OCI-LY7 (cell line): ENCODE measurements at regions not wholly inside any gene's neighbourhood (a gene's known extent, or its start where the extent isn't known, plus 50 kb on each side); places are given as distances from the start of the nearest gene placed in this dataset.

Source experiments
- BruUV-seq: library from RNA; stranded (reverse); fragments of 400-500 nt; replicated peaks from 2 replicates; lab custom pipeline; 2021; lab: Mats Ljungman, UMichigan
- CTCF ChIA-PET: fragments of 300-600 bp; sonication (Branson Sonifier 250); formaldehyde crosslinking; loops from one replicate; lab custom pipeline; 2022; ENCODE audit warnings: antibody characterized with exemption; ENCODE audit not compliant: unreplicated experiment; lab: Charles Lee
- POLR2A ChIA-PET: fragments of 300-600 bp; sonication (Branson Sonifier 250); formaldehyde crosslinking; loops from one replicate; lab custom pipeline; 2022; ENCODE audit warnings: antibody characterized with exemption; lab: Charles Lee
- DNase-seq: peaks from one replicate; pipeline ENCODE4 v3.0.0-alpha.2; 2015; ENCODE audit warnings: low spot score
- H2AFZ ChIP-seq: fragments of 200-600 bp; sonication (generic), shearing (Covaris generic); 2 replicates; pipeline ENCODE4 v1.6.1; 2014; ENCODE audit warnings: mild to moderate bottlenecking, antibody characterized with exemption, low read length, moderate library complexity
- H3K27ac ChIP-seq: fragments of 200-600 bp; sonication (generic); 2 replicates; pipeline ENCODE4 v1.5.1; 2014; ENCODE audit warnings: mixed run types, low read depth, mild to moderate bottlenecking, moderate library complexity, low read length, inconsistent platforms; ENCODE audit not compliant: poor library complexity, severe bottlenecking
- H3K36me3 ChIP-seq: fragments of 200-600 bp; sonication (generic); 2 replicates; pipeline ENCODE4 v1.6.1; 2014; ENCODE audit warnings: mild to moderate bottlenecking, antibody characterized with exemption, low read length, moderate library complexity, mixed read lengths; ENCODE audit not compliant: insufficient read depth
- H3K4me1 ChIP-seq: fragments of 200-600 bp; sonication (generic); 2 replicates; pipeline ENCODE4 v1.5.1; 2014; ENCODE audit warnings: mild to moderate bottlenecking, low read length; ENCODE audit not compliant: insufficient read depth, poor library complexity, severe bottlenecking
- H3K4me2 ChIP-seq: fragments of 200-600 bp; sonication (generic); 2 replicates; pipeline ENCODE4 v1.6.1; 2014; ENCODE audit warnings: mild to moderate bottlenecking, low read length
- H3K4me3 ChIP-seq: fragments of 200-600 bp; sonication (generic); 2 replicates; pipeline ENCODE4 v1.5.1; 2014; ENCODE audit warnings: mild to moderate bottlenecking, low read depth, low read length; ENCODE audit not compliant: poor library complexity, severe bottlenecking
- H3K79me2 ChIP-seq: fragments of 200-600 bp; sonication (generic); 2 replicates; pipeline ENCODE4 v1.6.1; 2016; ENCODE audit warnings: low read depth, mild to moderate bottlenecking, low read length, moderate library complexity, mixed read lengths; ENCODE audit not compliant: insufficient read depth
- H3K9me2 ChIP-seq: fragments of 200-600 bp; sonication (generic); 2 replicates; pipeline ENCODE4 v1.6.1; 2016; ENCODE audit warnings: mild to moderate bottlenecking, low read length, mixed read lengths; ENCODE audit not compliant: insufficient read depth
- H3K9me3 ChIP-seq: fragments of 200-600 bp; sonication (generic); 2 replicates; pipeline ENCODE4 v1.6.1; 2014; ENCODE audit warnings: mild to moderate bottlenecking, mixed run types, low read length, mixed read lengths
- H4K20me1 ChIP-seq: fragments of 200-600 bp; sonication (generic); 2 replicates; pipeline ENCODE4 v1.6.1; 2014; ENCODE audit warnings: mild to moderate bottlenecking, antibody characterized with exemption, low read length, moderate library complexity, mixed read lengths; ENCODE audit not compliant: insufficient read depth
- CTCF ChIP-seq: fragments of 200-600 bp; sonication (generic); conservative IDR thresholded peaks from 2 replicates; pipeline ENCODE4 v1.5.1; 2014; ENCODE audit warnings: mild to moderate bottlenecking, antibody characterized with exemption, low read length, moderate library complexity, mixed read lengths
- EZH2phosphoT487 ChIP-seq: fragments of 200-600 bp; sonication (generic); IDR thresholded peaks from 2 replicates; pipeline ENCODE4 v1.6.1; 2018; ENCODE audit warnings: low read depth, borderline replicate concordance, mild to moderate bottlenecking, mixed run types, antibody characterized with exemption, low read length, moderate library complexity, mixed read lengths
- intact Hi-C: fragments of 100-400 bp; cut with micrococcal nuclease; formaldehyde crosslinking; loops from one replicate; pipeline ENCODE4 v1.10.0; 2022; ENCODE audit not compliant: unreplicated experiment

- Histone ChIP-seq H3K9me2 (no peaks in the 10 kb centered on the region), H3K27ac (no peak overlapping the region), H4K20me1 (no peaks in the 10 kb centered on the region), H2AFZ (no peak overlapping the region), H3K36me3 (no peaks in the 10 kb centered on the region), H3K4me2 (no peak overlapping the region), H3K4me3 (no peak overlapping the region), H3K79me2 (no peaks in the 10 kb centered on the region), H3K4me1 (no peaks in the 10 kb centered on the region), H3K9me3 (no peaks in the 10 kb centered on the region)
- ChIA-PET CTCF (no interaction called here), POLR2A (interaction anchor here (0.9 to 1.3 kb wide), 3 partner anchors 9 to 108 kb away, joined by 3 read pairs; no protein-coding TSS in a partner anchor)
- TF ChIP-seq EZH2phosphoT487 (no peak), CTCF (no peak)
- BruUV-seq: no TSS peak
- intact Hi-C loops: no loop called here
- DNase-seq: no peak
Measured at GRCh38 chr5:130268489-130268888, 364.2 kb downstream of the CHSY3 start.

GRCh38 chr5:130267926-130268325 is 363.7 kb downstream of the CHSY3 start:
- TF ChIP-seq CTCF (no peak), EZH2phosphoT487 (no peak)
- Histone ChIP-seq H3K36me3 (no peaks in the 10 kb centered on the region), H2AFZ (no peak overlapping the region), H3K9me2 (no peaks in the 10 kb centered on the region), H4K20me1 (no peaks in the 10 kb centered on the region), H3K4me2 (no peak overlapping the region), H3K27ac (no peak overlapping the region), H3K9me3 (no peaks in the 10 kb centered on the region), H3K4me1 (no peaks in the 10 kb centered on the region), H3K4me3 (no peak overlapping the region), H3K79me2 (no peaks in the 10 kb centered on the region)
- POLR2A ChIA-PET: no interaction called here
- BruUV-seq: no TSS peak
- CTCF ChIA-PET: no interaction called here
- intact Hi-C loops: no loop called here
- no peak for DNase-seq

DNA sequence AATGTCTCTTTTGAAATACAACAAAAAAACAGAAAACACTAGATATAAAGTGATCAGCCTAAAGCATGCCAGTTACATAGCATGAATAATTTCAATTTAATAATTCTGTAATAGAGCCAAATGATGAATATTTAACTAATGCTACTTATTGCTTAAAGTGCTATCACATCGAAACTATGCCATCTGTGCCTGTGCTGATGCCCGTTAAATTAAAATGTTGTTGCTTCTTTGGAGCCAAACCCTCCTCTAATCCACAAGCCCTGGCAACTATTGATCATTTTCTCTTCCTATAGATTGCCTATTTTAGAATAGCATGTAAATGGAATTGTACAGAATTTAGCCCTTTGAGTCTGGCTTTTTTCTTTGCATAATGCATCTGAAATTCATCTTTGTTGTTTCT is 356.2 kb downstream of the CHSY3 start:
- Histone ChIP-seq H3K36me3 (no peaks in the 10 kb centered on the region), H4K20me1 (no peaks in the 10 kb centered on the region), H3K4me3 (no peak overlapping the region), H3K27ac (no peak overlapping the region), H2AFZ (no peak overlapping the region), H3K79me2 (no peaks in the 10 kb centered on the region), H3K9me3 (no peaks in the 10 kb centered on the region), H3K9me2 (no peaks in the 10 kb centered on the region), H3K4me1 (no peaks in the 10 kb centered on the region), H3K4me2 (no peak overlapping the region)
- intact Hi-C loops: no loop called here
- BruUV-seq: no TSS peak
- TF ChIP-seq EZH2phosphoT487: no peak
- no peak for TF ChIP-seq CTCF
- POLR2A ChIA-PET: interaction anchor here (1.3 kb wide), 1 partner anchor 9 kb away, joined by 3 read pairs; no protein-coding TSS in a partner anchor
- no peak for DNase-seq
- CTCF ChIA-PET: no interaction called here
